ENCODE measurements at regions not wholly inside any gene's neighbourhood (a gene's known extent, or its start where the extent isn't known, plus 50 kb on each side); places are given as distances from the start of the nearest gene placed in this dataset.
"Not testable (repeated sequence)": the region's sequence is repeated elsewhere in the genome, so short reads cannot be mapped to it uniquely, and the experiment has no call there.

- Histone ChIP-seq H3K4me3 (ENCODE audit: low read length) (no peak overlapping the region), H3K9me2 (replicated peaks; ENCODE audit: insufficient read depth, low read length) (no peaks in the 10 kb centered on the region), H3K27me3 (replicated peaks; ENCODE audit: insufficient read depth, low read length) (no peaks in the 10 kb centered on the region), H3K4me1 (ENCODE audit: low read length) (peaks cover 6% of the 10 kb centered on the region; the same call in 1 of the 2 replicates), H3F3A (ENCODE audit: insufficient read depth, low read length) (peaks cover 4% of the 10 kb centered on the region; the same call in 1 of the 2 replicates), H3K79me2 (ENCODE audit: low read length) (no peaks in the 10 kb centered on the region), H3K9me3 (replicated peaks; ENCODE audit: insufficient read depth, low read length) (no peaks in the 10 kb centered on the region), H3K27ac (ENCODE audit: low read length) (no peak overlapping the region), H3K4me2 (ENCODE audit: low read depth, low read length) (no peak overlapping the region), H4K20me1 (ENCODE audit: insufficient read depth, low read length) (no peaks in the 10 kb centered on the region), H3K9ac (ENCODE audit: low read length) (no peak overlapping the region), H3K36me3 (replicated peaks; ENCODE audit: insufficient read depth, low read length) (no peaks in the 10 kb centered on the region), H2AFZ (ENCODE audit: low read length) (no peak overlapping the region)
- no peak for TF ChIP-seq EZH2phosphoT487 (IDR thresholded peaks at IDR 0.05; ENCODE audit: low read length)
- no peak for TF ChIP-seq CTCF (IDR thresholded peaks at IDR 0.05; ENCODE audit: low read length)
- TF ChIP-seq EZH2 (optimal IDR thresholded peaks at IDR 0.05; ENCODE audit: low read depth, low read length), result no peak
- peak; percentile 81 for DNase-seq
Observed at GRCh38 chr2:84223191-84223590, 235.9 kb downstream of the SUCLG1 start.

- H3K9me3 ChIP-seq (replicated peaks; ENCODE audit: insufficient read depth, low read length); H2AFZ ChIP-seq (ENCODE audit: low read length); H3K9ac ChIP-seq (ENCODE audit: low read length); H3K79me2 ChIP-seq (ENCODE audit: low read length); H3K27ac ChIP-seq (ENCODE audit: low read length); DNase-seq; H3K9me2 ChIP-seq (replicated peaks; ENCODE audit: insufficient read depth, low read length); H3K4me1 ChIP-seq (ENCODE audit: low read length); H3K36me3 ChIP-seq (replicated peaks; ENCODE audit: insufficient read depth, low read length); H3K4me2 ChIP-seq (ENCODE audit: low read depth, low read length); H3K4me3 ChIP-seq (ENCODE audit: low read length); H3F3A ChIP-seq (ENCODE audit: insufficient read depth, low read length); H3K27me3 ChIP-seq (replicated peaks; ENCODE audit: insufficient read depth, low read length); H4K20me1 ChIP-seq (ENCODE audit: insufficient read depth, low read length): not testable (repeated sequence)
Observed at GRCh38 chr2:84221102-84221501, 238.0 kb downstream of the SUCLG1 start.

- H3K4me3 ChIP-seq (ENCODE audit: low read length), result no peak overlapping the region
Observed at GRCh38 chr2:84217456-84217855, 241.6 kb downstream of the SUCLG1 start.

More at GRCh38 chr2:84217456-84217855, 241.6 kb downstream of the SUCLG1 start:
- H3K9ac ChIP-seq (ENCODE audit: low read length), result no peak overlapping the region
- DNase-seq, result no peak
- no peaks in the 10 kb centered on the region for H3K27me3 ChIP-seq (replicated peaks; ENCODE audit: insufficient read depth, low read length)
- H4K20me1 ChIP-seq (ENCODE audit: insufficient read depth, low read length), result no peaks in the 10 kb centered on the region
- H3K9me3 ChIP-seq (replicated peaks; ENCODE audit: insufficient read depth, low read length), result no peaks in the 10 kb centered on the region
- no peaks in the 10 kb centered on the region for H3K4me1 ChIP-seq (ENCODE audit: low read length)
- no peaks in the 10 kb centered on the region for H3F3A ChIP-seq (ENCODE audit: insufficient read depth, low read length)
- H3K79me2 ChIP-seq (ENCODE audit: low read length), result no peaks in the 10 kb centered on the region
- H3K27ac ChIP-seq (ENCODE audit: low read length), result no peak overlapping the region
- H3K4me2 ChIP-seq (ENCODE audit: low read depth, low read length), result no peak overlapping the region
- H3K36me3 ChIP-seq (replicated peaks; ENCODE audit: insufficient read depth, low read length), result no peaks in the 10 kb centered on the region
- no peak overlapping the region for H2AFZ ChIP-seq (ENCODE audit: low read length)
- TF ChIP-seq CTCF (IDR thresholded peaks at IDR 0.05; ENCODE audit: low read length), result no peak
- TF ChIP-seq EZH2 (optimal IDR thresholded peaks at IDR 0.05; ENCODE audit: low read depth, low read length), result no peak
- no peak for TF ChIP-seq EZH2phosphoT487 (IDR thresholded peaks at IDR 0.05; ENCODE audit: low read length)
- no peaks in the 10 kb centered on the region for H3K9me2 ChIP-seq (replicated peaks; ENCODE audit: insufficient read depth, low read length)
